SIG-M5 treated with dmso at 0.1 percent for 504 hours (cell line): ENCODE measurements at regions not wholly inside any gene's neighbourhood (a gene's known extent, or its start where the extent isn't known, plus 50 kb on each side); places are given as distances from the start of the nearest gene placed in this dataset.

Experiments
- DNase-seq: peaks from one replicate; lab custom pipeline; 2025; ENCODE audit not compliant: unreplicated experiment; lab: John Stamatoyannopoulos, UW

- DNase-seq, result no peak
These were observed 58.5 kb downstream of the PSMG1 start for GRCh38 chr21:39124681-39125251.

GRCh38 chr21:39123375-39123774 lies 59.9 kb downstream of the PSMG1 start:
- DNase-seq, result no peak

GRCh38 chr21:39121600-39122355 lies 61.5 kb downstream of the PSMG1 start:
- no peak for DNase-seq

- DNase-seq, result no peak
These were observed 62.2 kb downstream of the PSMG1 start for GRCh38 chr21:39120876-39121599.

GRCh38 chr21:39119891-39120290 lies 63.4 kb downstream of the PSMG1 start:
- no peak for DNase-seq

- DNase-seq, result no peak
These were observed 64.5 kb downstream of the PSMG1 start for GRCh38 chr21:39118604-39119215.

- DNase-seq, result no peak
These were observed 65.2 kb downstream of the PSMG1 start for GRCh38 chr21:39118061-39118460.

- no peak for DNase-seq
These were observed 65.7 kb downstream of the PSMG1 start for GRCh38 chr21:39117440-39117970.

- no peak for DNase-seq
These were observed 66.4 kb downstream of the PSMG1 start for GRCh38 chr21:39116761-39117439.

GRCh38 chr21:39115576-39116235 lies 67.5 kb downstream of the PSMG1 start:
- DNase-seq, result no peak

- DNase-seq, result no peak
These were observed 68.2 kb downstream of the PSMG1 start for GRCh38 chr21:39114871-39115575.

GRCh38 chr21:39111931-39112550 lies 71.2 kb downstream of the PSMG1 start:
- DNase-seq, result no peak

GRCh38 chr21:39110431-39110830 lies 72.8 kb downstream of the PSMG1 start:
- no peak for DNase-seq

GRCh38 chr21:39109596-39110210 lies 73.5 kb downstream of the PSMG1 start:
- no peak for DNase-seq

GRCh38 chr21:39109163-39109530 lies 74.1 kb downstream of the PSMG1 start:
- no peak for DNase-seq

GRCh38 chr21:39108291-39109162 lies 74.7 kb downstream of the PSMG1 start:
- no peak for DNase-seq

- no peak for DNase-seq
These were observed 75.5 kb downstream of the PSMG1 start for GRCh38 chr21:39107739-39108138.

GRCh38 chr21:39106881-39107462 lies 76.3 kb downstream of the PSMG1 start:
- DNase-seq, result no peak
